OCI-LY7 (cell line): ENCODE measurements at regions not wholly inside any gene's neighbourhood (a gene's known extent, or its start where the extent isn't known, plus 50 kb on each side); places are given as distances from the start of the nearest gene placed in this dataset.

Experiments
- BruUV-seq: library from RNA; stranded (reverse); fragments of 400-500 nt; replicated peaks from 2 replicates; lab custom pipeline; 2021; lab: Mats Ljungman, UMichigan
- CTCF ChIA-PET: fragments of 300-600 bp; sonication (Branson Sonifier 250); formaldehyde crosslinking; loops from one replicate; lab custom pipeline; 2022; ENCODE audit warnings: antibody characterized with exemption; ENCODE audit not compliant: unreplicated experiment; lab: Charles Lee
- POLR2A ChIA-PET: fragments of 300-600 bp; sonication (Branson Sonifier 250); formaldehyde crosslinking; loops from one replicate; lab custom pipeline; 2022; ENCODE audit warnings: antibody characterized with exemption; lab: Charles Lee
- DNase-seq: peaks from one replicate; pipeline ENCODE4 v3.0.0-alpha.2; 2015; ENCODE audit warnings: low spot score
- H2AFZ ChIP-seq: fragments of 200-600 bp; sonication (generic), shearing (Covaris generic); 2 replicates; pipeline ENCODE4 v1.6.1; 2014; ENCODE audit warnings: mild to moderate bottlenecking, antibody characterized with exemption, low read length, moderate library complexity
- H3K27ac ChIP-seq: fragments of 200-600 bp; sonication (generic); 2 replicates; pipeline ENCODE4 v1.5.1; 2014; ENCODE audit warnings: mixed run types, low read depth, mild to moderate bottlenecking, moderate library complexity, low read length, inconsistent platforms; ENCODE audit not compliant: poor library complexity, severe bottlenecking
- H3K36me3 ChIP-seq: fragments of 200-600 bp; sonication (generic); 2 replicates; pipeline ENCODE4 v1.6.1; 2014; ENCODE audit warnings: mild to moderate bottlenecking, antibody characterized with exemption, low read length, moderate library complexity, mixed read lengths; ENCODE audit not compliant: insufficient read depth
- H3K4me1 ChIP-seq: fragments of 200-600 bp; sonication (generic); 2 replicates; pipeline ENCODE4 v1.5.1; 2014; ENCODE audit warnings: mild to moderate bottlenecking, low read length; ENCODE audit not compliant: insufficient read depth, poor library complexity, severe bottlenecking
- H3K4me2 ChIP-seq: fragments of 200-600 bp; sonication (generic); 2 replicates; pipeline ENCODE4 v1.6.1; 2014; ENCODE audit warnings: mild to moderate bottlenecking, low read length
- H3K4me3 ChIP-seq: fragments of 200-600 bp; sonication (generic); 2 replicates; pipeline ENCODE4 v1.5.1; 2014; ENCODE audit warnings: mild to moderate bottlenecking, low read depth, low read length; ENCODE audit not compliant: poor library complexity, severe bottlenecking
- H3K79me2 ChIP-seq: fragments of 200-600 bp; sonication (generic); 2 replicates; pipeline ENCODE4 v1.6.1; 2016; ENCODE audit warnings: low read depth, mild to moderate bottlenecking, low read length, moderate library complexity, mixed read lengths; ENCODE audit not compliant: insufficient read depth
- H3K9me2 ChIP-seq: fragments of 200-600 bp; sonication (generic); 2 replicates; pipeline ENCODE4 v1.6.1; 2016; ENCODE audit warnings: mild to moderate bottlenecking, low read length, mixed read lengths; ENCODE audit not compliant: insufficient read depth
- H3K9me3 ChIP-seq: fragments of 200-600 bp; sonication (generic); 2 replicates; pipeline ENCODE4 v1.6.1; 2014; ENCODE audit warnings: mild to moderate bottlenecking, mixed run types, low read length, mixed read lengths
- H4K20me1 ChIP-seq: fragments of 200-600 bp; sonication (generic); 2 replicates; pipeline ENCODE4 v1.6.1; 2014; ENCODE audit warnings: mild to moderate bottlenecking, antibody characterized with exemption, low read length, moderate library complexity, mixed read lengths; ENCODE audit not compliant: insufficient read depth
- EZH2phosphoT487 ChIP-seq: fragments of 200-600 bp; sonication (generic); IDR thresholded peaks from 2 replicates; pipeline ENCODE4 v1.6.1; 2018; ENCODE audit warnings: low read depth, borderline replicate concordance, mild to moderate bottlenecking, mixed run types, antibody characterized with exemption, low read length, moderate library complexity, mixed read lengths
- intact Hi-C: fragments of 100-400 bp; cut with micrococcal nuclease; formaldehyde crosslinking; loops from one replicate; pipeline ENCODE4 v1.10.0; 2022; ENCODE audit not compliant: unreplicated experiment
- TF ChIP-seq, protein P1 (sequence below): fragments of 200-600 bp; sonication (generic); conservative IDR thresholded peaks from 2 replicates; pipeline ENCODE4 v1.5.1; 2014; ENCODE audit warnings: mild to moderate bottlenecking, antibody characterized with exemption, low read length, moderate library complexity, mixed read lengths

GRCh38 chr20:20816969-20817755 lies 104.7 kb upstream of the RALGAPA2 start:
- no peaks in the 10 kb centered on the region for H3K4me1 ChIP-seq
- intact Hi-C loops = no loop called here
- ChIA-PET POLR2A (no interaction called here), CTCF (no interaction called here)
- no TSS peak for BruUV-seq
- H3K9me2 ChIP-seq = no peaks in the 10 kb centered on the region
- H3K4me3 ChIP-seq = no peak overlapping the region
- no peak overlapping the region for H3K27ac ChIP-seq
- H2AFZ ChIP-seq = no peak overlapping the region
- H3K4me2 ChIP-seq = no peak overlapping the region
- no peak for DNase-seq
- H3K79me2 ChIP-seq = no peaks in the 10 kb centered on the region
- H3K36me3 ChIP-seq = no peaks in the 10 kb centered on the region
- H3K9me3 ChIP-seq = no peaks in the 10 kb centered on the region
- H4K20me1 ChIP-seq = no peaks in the 10 kb centered on the region
- TF ChIP-seq EZH2phosphoT487 = no peak
- TF ChIP-seq, protein P1, sequence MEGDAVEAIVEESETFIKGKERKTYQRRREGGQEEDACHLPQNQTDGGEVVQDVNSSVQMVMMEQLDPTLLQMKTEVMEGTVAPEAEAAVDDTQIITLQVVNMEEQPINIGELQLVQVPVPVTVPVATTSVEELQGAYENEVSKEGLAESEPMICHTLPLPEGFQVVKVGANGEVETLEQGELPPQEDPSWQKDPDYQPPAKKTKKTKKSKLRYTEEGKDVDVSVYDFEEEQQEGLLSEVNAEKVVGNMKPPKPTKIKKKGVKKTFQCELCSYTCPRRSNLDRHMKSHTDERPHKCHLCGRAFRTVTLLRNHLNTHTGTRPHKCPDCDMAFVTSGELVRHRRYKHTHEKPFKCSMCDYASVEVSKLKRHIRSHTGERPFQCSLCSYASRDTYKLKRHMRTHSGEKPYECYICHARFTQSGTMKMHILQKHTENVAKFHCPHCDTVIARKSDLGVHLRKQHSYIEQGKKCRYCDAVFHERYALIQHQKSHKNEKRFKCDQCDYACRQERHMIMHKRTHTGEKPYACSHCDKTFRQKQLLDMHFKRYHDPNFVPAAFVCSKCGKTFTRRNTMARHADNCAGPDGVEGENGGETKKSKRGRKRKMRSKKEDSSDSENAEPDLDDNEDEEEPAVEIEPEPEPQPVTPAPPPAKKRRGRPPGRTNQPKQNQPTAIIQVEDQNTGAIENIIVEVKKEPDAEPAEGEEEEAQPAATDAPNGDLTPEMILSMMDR = no peak

- H3K4me1 ChIP-seq = no peaks in the 10 kb centered on the region
- H3K4me3 ChIP-seq = no peak overlapping the region
- no peak for DNase-seq
- POLR2A ChIA-PET = no interaction called here
- H3K9me2 ChIP-seq = no peaks in the 10 kb centered on the region
- no peaks in the 10 kb centered on the region for H3K36me3 ChIP-seq
- no peaks in the 10 kb centered on the region for H4K20me1 ChIP-seq
- no peaks in the 10 kb centered on the region for H3K9me3 ChIP-seq
- no peak overlapping the region for H3K27ac ChIP-seq
- no peak overlapping the region for H2AFZ ChIP-seq
- intact Hi-C loops = no loop called here
- TF ChIP-seq, protein P1 = no peak
- no peak for TF ChIP-seq EZH2phosphoT487
- no peaks in the 10 kb centered on the region for H3K79me2 ChIP-seq
- BruUV-seq = no TSS peak
- no peak overlapping the region for H3K4me2 ChIP-seq
- CTCF ChIA-PET = no interaction called here
Measured at GRCh38 chr20:20815711-20816455, 103.4 kb upstream of the RALGAPA2 start.

GRCh38 chr20:20814685-20815084 lies 102.2 kb upstream of the RALGAPA2 start:
- no peak for DNase-seq
- CTCF ChIA-PET = no interaction called here
- intact Hi-C loops = no loop called here
- H3K9me3 ChIP-seq = no peaks in the 10 kb centered on the region
- TF ChIP-seq, protein P1 = no peak
- no peak for TF ChIP-seq EZH2phosphoT487
- POLR2A ChIA-PET = no interaction called here
- H4K20me1 ChIP-seq = no peaks in the 10 kb centered on the region
- H3K9me2 ChIP-seq = no peaks in the 10 kb centered on the region
- H3K4me3 ChIP-seq = no peak overlapping the region
- H3K79me2 ChIP-seq = no peaks in the 10 kb centered on the region
- H2AFZ ChIP-seq = no peak overlapping the region
- H3K27ac ChIP-seq = no peak overlapping the region
- no peak overlapping the region for H3K4me2 ChIP-seq
- no peaks in the 10 kb centered on the region for H3K36me3 ChIP-seq
- no TSS peak for BruUV-seq
- H3K4me1 ChIP-seq = no peaks in the 10 kb centered on the region
